ENCODE measurements at regions not wholly inside any gene's neighbourhood (a gene's known extent, or its start where the extent isn't known, plus 50 kb on each side); places are given as distances from the start of the nearest gene placed in this dataset.
"Not testable (repeated sequence)": the region's sequence is repeated elsewhere in the genome, so short reads cannot be mapped to it uniquely, and the experiment has no call there.

DNA sequence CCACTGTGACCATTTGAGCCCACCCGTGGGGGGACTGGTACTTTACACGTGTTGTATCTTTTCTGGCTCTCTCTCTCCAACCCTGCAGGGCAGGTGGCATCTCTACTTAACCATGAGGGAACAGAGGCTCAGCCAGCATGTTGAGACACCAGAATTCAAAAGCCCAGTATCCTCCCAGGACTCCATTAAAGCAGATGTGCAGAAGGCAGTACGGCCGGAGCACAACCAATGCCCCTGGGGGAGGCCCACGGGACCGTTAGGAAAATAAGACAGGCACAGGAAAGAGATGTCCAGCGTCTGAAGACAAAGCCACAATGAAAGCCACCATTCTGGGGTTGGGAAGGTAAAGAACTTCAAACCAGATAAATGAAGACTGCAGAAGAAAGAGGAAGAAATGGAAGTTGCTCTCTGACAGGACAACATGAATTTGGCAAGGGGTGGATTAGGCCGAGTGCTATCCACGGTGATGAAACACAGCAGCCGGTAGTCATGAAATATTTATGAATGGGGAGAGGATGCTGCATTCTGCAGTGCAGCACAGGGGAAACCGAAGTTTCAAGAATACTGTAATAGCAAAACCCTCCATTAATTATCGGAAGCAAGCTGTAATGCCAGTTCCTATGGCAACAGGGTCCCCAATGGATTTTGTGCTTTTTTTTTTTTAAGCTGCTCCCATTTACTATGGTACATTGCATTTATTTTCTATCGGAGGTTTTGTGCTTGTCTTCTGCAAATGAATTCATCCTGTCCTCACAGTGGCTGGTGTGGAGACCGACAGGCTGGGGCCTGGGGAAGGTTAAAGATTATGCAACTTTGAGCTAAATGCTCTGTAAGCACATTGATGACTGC, 179.4 kb downstream of the NRN1 start:
- ChIA-PET POLR2A (no interaction called here), CTCF (interaction anchor here (0.7 kb wide), 1 partner anchor 272 kb away, joined by 3 read pairs; no protein-coding TSS in a partner anchor)
- H3K36me3 Mint-ChIP-seq (ENCODE audit: insufficient read depth, unreplicated experiment), result no peaks in the 10 kb centered on the region
- no peak for DNase-seq (ENCODE audit: unreplicated experiment)
- H3K27me3 Mint-ChIP-seq (ENCODE audit: insufficient read depth, unreplicated experiment), result no peaks in the 10 kb centered on the region
- H3K4me3 Mint-ChIP-seq (ENCODE audit: unreplicated experiment), result no peak overlapping the region
- H3K9me3 Mint-ChIP-seq (ENCODE audit: unreplicated experiment), result peaks cover 4% of the 10 kb centered on the region
- TF ChIP-seq CTCF (IDR thresholded peaks at IDR 0.05; ENCODE audit: unreplicated experiment), result no peak
- no TSS peak for BruUV-seq (replicated peaks)
- H3K27ac Mint-ChIP-seq (ENCODE audit: low read depth, unreplicated experiment), result no peak overlapping the region
- intact Hi-C loops (cut with micrococcal nuclease), result no loop called here
- no peaks in the 10 kb centered on the region for H3K4me1 Mint-ChIP-seq (ENCODE audit: insufficient read depth, unreplicated experiment)

DNA sequence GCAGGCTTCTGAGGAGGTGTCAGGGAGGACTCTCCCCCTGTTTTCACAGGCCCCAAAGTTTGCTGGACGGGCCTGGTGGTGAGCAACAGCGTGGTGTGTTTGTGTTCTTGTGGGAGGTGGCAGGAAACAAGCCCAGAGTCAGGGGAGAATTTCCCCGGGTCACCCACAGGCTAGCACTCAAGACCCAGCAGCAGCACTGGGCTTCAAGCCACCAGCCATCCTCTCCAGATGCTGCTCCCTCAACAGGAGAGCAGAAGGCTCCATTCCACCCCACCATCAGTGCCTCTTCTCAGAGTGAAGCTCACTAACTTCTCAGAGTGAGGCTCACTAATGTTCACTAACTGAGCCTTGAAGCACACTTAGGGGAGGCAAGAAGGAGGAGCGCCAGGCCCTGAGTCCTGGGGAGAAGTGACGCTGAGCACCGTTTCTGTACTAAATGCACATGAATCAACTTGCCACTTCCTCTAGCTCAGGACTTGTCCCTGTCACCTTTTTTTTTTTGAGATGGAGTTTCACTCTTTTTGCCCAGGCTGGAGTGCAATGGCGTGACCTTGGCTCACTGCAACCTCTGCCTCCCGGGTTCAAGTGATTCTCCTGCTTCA, 182.2 kb downstream of the NRN1 start:
- POLR2A ChIA-PET; H3K27ac Mint-ChIP-seq (ENCODE audit: low read depth, unreplicated experiment); intact Hi-C loops (cut with micrococcal nuclease); H3K27me3 Mint-ChIP-seq (ENCODE audit: insufficient read depth, unreplicated experiment); BruUV-seq (replicated peaks); H3K4me3 Mint-ChIP-seq (ENCODE audit: unreplicated experiment); H3K4me1 Mint-ChIP-seq (ENCODE audit: insufficient read depth, unreplicated experiment); H3K9me3 Mint-ChIP-seq (ENCODE audit: unreplicated experiment); H3K36me3 Mint-ChIP-seq (ENCODE audit: insufficient read depth, unreplicated experiment); CTCF ChIA-PET; DNase-seq (ENCODE audit: unreplicated experiment): not testable (repeated sequence)
